HCT116 (cell line): ENCODE measurements at regions not wholly inside any gene's neighbourhood (a gene's known extent, or its start where the extent isn't known, plus 50 kb on each side); places are given as distances from the start of the nearest gene placed in this dataset.

Experiments
- ATAC-seq: fragments of 200-7000 bp; cut with Tn5 transposase; 2 replicates; pipeline ENCODE4 v1.9.1; 2020; ENCODE audit warnings: mild to moderate bottlenecking, moderate library complexity
- BruUV-seq: library from RNA; stranded (reverse); fragments of 400-500 nt; replicated peaks from 2 replicates; lab custom pipeline; 2021; lab: Mats Ljungman, UMichigan
- CTCF ChIA-PET: fragments of 300-600 bp; sonication (Branson Sonifier 250); formaldehyde crosslinking; loops from one replicate; lab custom pipeline; 2021; ENCODE audit warnings: antibody characterized with exemption; lab: Charles Lee
- POLR2A ChIA-PET: fragments of 300-600, 350-600 bp; sonication (Branson Sonifier 250); formaldehyde crosslinking; loops from one replicate; lab custom pipeline; 2021; ENCODE audit warnings: antibody characterized with exemption; lab: Charles Lee
- RAD21 ChIA-PET, 2 experiments: fragments of 300-600 bp; sonication (Branson Sonifier 250); formaldehyde crosslinking; loops; one replicate each; lab custom pipeline; 2023; ENCODE audit warnings: low total read pairs in 2 of 2; ENCODE audit not compliant: uncharacterized antibody in 2 of 2, unreplicated experiment in 2 of 2, low non-redundant PET in 1 of 2; lab: Charles Lee
- DNase-seq: peaks from one replicate; pipeline ENCODE4 v3.0.0-alpha.2; 2010; ENCODE audit warnings: low read depth, low spot score
- H2AFZ ChIP-seq: fragments of 200-600 bp; shearing (Covaris generic), sonication (generic); 2 replicates; pipeline ENCODE4 v1.6.1; 2017; ENCODE audit warnings: low read depth, mixed run types, mixed read lengths, antibody characterized with exemption, low read length; ENCODE audit not compliant: poor library complexity, severe bottlenecking
- H3K27ac ChIP-seq: 2 replicates; pipeline ENCODE4 v1.5.1; 2012; ENCODE audit warnings: low read depth, low read length
- H3K27me3 ChIP-seq: fragments of 200-600 bp; sonication (generic); 2 replicates; pipeline ENCODE4 v1.6.1; 2016; ENCODE audit warnings: mixed run types, low read length, mixed read lengths; ENCODE audit not compliant: insufficient read depth
- H3K36me3 ChIP-seq, 2 experiments: fragments of 200-500 bp in 1 of 2; fragments of 200-600 bp in 1 of 2; sonication (Bioruptor generic) in 1 of 2; sonication (generic) in 1 of 2; 2 replicates each; pipeline versions ENCODE4 v1.5.1 to v1.6.1; 2014 to 2016; ENCODE audit warnings: low read length in 2 of 2, inconsistent platforms in 1 of 2, mixed read lengths in 1 of 2, mixed run types in 1 of 2; ENCODE audit not compliant: insufficient read depth in 2 of 2, control insufficient read depth in 1 of 2
- H3K4me1 ChIP-seq, 2 experiments: fragments of 200-600 bp in 1 of 2; sonication (generic) in 1 of 2; 2 replicates each; pipeline versions ENCODE4 v1.5.1 to v1.6.1; 2012 to 2017; ENCODE audit warnings: low read length in 2 of 2, inconsistent platforms in 1 of 2, mild to moderate bottlenecking in 1 of 2, mixed read lengths in 1 of 2, mixed run types in 1 of 2, moderate library complexity in 1 of 2; ENCODE audit not compliant: insufficient read depth in 2 of 2, control insufficient read depth in 1 of 2
- H3K4me2 ChIP-seq: fragments of 200-600 bp; sonication (generic); 2 replicates; pipeline ENCODE4 v1.6.1; 2017; ENCODE audit warnings: mixed run types, low read length, mixed read lengths
- H3K4me3 ChIP-seq, 2 experiments: fragments of 200-600 bp in 1 of 2; sonication (generic) in 1 of 2; replicated peaks in 1 of 2; 2 replicates each; pipeline ENCODE4 v1.5.1; 2011 to 2016; ENCODE audit warnings: low read length in 2 of 2, control low read depth in 1 of 2, low read depth in 1 of 2, mild to moderate bottlenecking in 1 of 2, mixed read lengths in 1 of 2, mixed run types in 1 of 2
- H3K79me2 ChIP-seq: fragments of 200-600 bp; sonication (generic); 2 replicates; pipeline ENCODE4 v1.6.1; 2017; ENCODE audit warnings: mild to moderate bottlenecking, mixed run types, low read length, moderate library complexity, mixed read lengths; ENCODE audit not compliant: insufficient read depth
- H3K9ac ChIP-seq: fragments of 200-600 bp; sonication (generic); 2 replicates; pipeline ENCODE4 v1.6.1; 2016; ENCODE audit warnings: low read length, mixed read lengths
- H3K9me2 ChIP-seq: fragments of 200-600 bp; sonication (generic), shearing (Covaris generic); 2 replicates; pipeline ENCODE4 v1.6.1; 2017; ENCODE audit warnings: mixed run types, mild to moderate bottlenecking, moderate library complexity; ENCODE audit not compliant: insufficient read depth
- H3K9me3 ChIP-seq, 2 experiments: fragments of 200-500 bp in 1 of 2; fragments of 200-600 bp in 1 of 2; sonication (Bioruptor generic) in 1 of 2; sonication (generic) in 1 of 2; 2 replicates each; pipeline ENCODE4 v1.6.1; 2014 to 2017; ENCODE audit warnings: low read length in 2 of 2, mixed read lengths in 2 of 2, inconsistent platforms in 1 of 2, low read depth in 1 of 2, mild to moderate bottlenecking in 1 of 2, mixed run types in 1 of 2, moderate library complexity in 1 of 2; ENCODE audit not compliant: control insufficient read depth in 1 of 2, insufficient read depth in 1 of 2
- H4K20me1 ChIP-seq: fragments of 200-600 bp; sonication (generic), shearing (Covaris generic); 2 replicates; pipeline ENCODE4 v1.6.1; 2017; ENCODE audit warnings: mixed run types, mild to moderate bottlenecking, moderate library complexity; ENCODE audit not compliant: insufficient read depth
- ATF3 ChIP-seq: IDR thresholded peaks from 2 replicates; pipeline ENCODE4 v1.6.1; 2012
- CBX3 ChIP-seq: IDR thresholded peaks from 2 replicates; pipeline ENCODE4 v1.6.1; 2012; ENCODE audit warnings: low read depth
- CEBPB ChIP-seq: IDR thresholded peaks from 2 replicates; pipeline ENCODE4 v1.6.1; 2012; ENCODE audit warnings: low read depth
- CTCF ChIP-seq, 3 experiments: fragments of 200-600 bp in 1 of 3; sonication (generic) in 1 of 3; IDR thresholded peaks in 2 of 3; conservative IDR thresholded peaks in 1 of 3; 2 replicates each; pipeline ENCODE4 v1.5.1; 2012 to 2017; ENCODE audit warnings: low read depth in 2 of 3, low read length in 2 of 3, antibody characterized with exemption in 1 of 3, borderline replicate concordance in 1 of 3, control low read depth in 1 of 3, mild to moderate bottlenecking in 1 of 3, mixed read lengths in 1 of 3, mixed run types in 1 of 3, moderate library complexity in 1 of 3; ENCODE audit not compliant: insufficient read depth in 1 of 3
- EGR1 ChIP-seq: IDR thresholded peaks from 2 replicates; pipeline ENCODE4 v1.6.1; 2012; ENCODE audit warnings: low read depth
- ELF1 ChIP-seq: IDR thresholded peaks from 2 replicates; pipeline ENCODE4 v1.6.1; 2012; ENCODE audit warnings: low read depth, borderline replicate concordance
- EZH2phosphoT487 ChIP-seq: fragments of 200-600 bp; IDR thresholded peaks from 2 replicates; pipeline ENCODE4 v1.6.1; 2018; ENCODE audit warnings: antibody characterized with exemption, borderline replicate concordance
- FOSL1 ChIP-seq: IDR thresholded peaks from 2 replicates; pipeline ENCODE4 v1.6.1; 2012; ENCODE audit warnings: low read depth
- MAX ChIP-seq: IDR thresholded peaks from 2 replicates; pipeline ENCODE4 v1.6.1; 2012
- POLR2A ChIP-seq: IDR thresholded peaks from 2 replicates; pipeline ENCODE4 v1.7.0; 2011; ENCODE audit warnings: borderline replicate concordance; ENCODE audit not compliant: insufficient read depth, insufficient read length; ENCODE audit errors: extremely low read depth
- POLR2AphosphoS5 ChIP-seq: IDR thresholded peaks from 2 replicates; pipeline ENCODE4 v1.6.1; 2011; ENCODE audit warnings: mild to moderate bottlenecking, low read depth, low read length, moderate library complexity
- RAD21 ChIP-seq: IDR thresholded peaks from 2 replicates; pipeline ENCODE4 v1.6.1; 2012; ENCODE audit warnings: low read depth, mild to moderate bottlenecking
- SIN3A ChIP-seq: IDR thresholded peaks from 2 replicates; pipeline ENCODE4 v1.6.1; 2012; ENCODE audit warnings: low read depth
- SRF ChIP-seq: IDR thresholded peaks from 2 replicates; pipeline ENCODE4 v1.6.1; 2012; ENCODE audit warnings: low read depth
- TCF7L2 ChIP-seq: IDR thresholded peaks from 2 replicates; pipeline ENCODE4 v1.7.0; 2011; ENCODE audit warnings: borderline replicate concordance, inconsistent platforms; ENCODE audit not compliant: insufficient read depth, insufficient read length; ENCODE audit errors: extremely low read depth
- YY1 ChIP-seq: IDR thresholded peaks from 2 replicates; pipeline ENCODE4 v1.6.1; 2011; ENCODE audit warnings: low read length, low read depth, moderate library complexity, mild to moderate bottlenecking; ENCODE audit not compliant: insufficient replicate concordance; ENCODE audit errors: extremely low read depth
- ZFX ChIP-seq: fragments of 450-650 bp; IDR thresholded peaks from 2 replicates; pipeline ENCODE4 v1.6.1; 2017
- ZNF274 ChIP-seq: fragments of 200-500 bp; sonication (Bioruptor generic); IDR thresholded peaks from 2 replicates; pipeline ENCODE4 v1.6.1; 2014; ENCODE audit warnings: mild to moderate bottlenecking, low read depth, low read length, inconsistent platforms
- intact Hi-C: fragments of 100-400 bp; cut with micrococcal nuclease; formaldehyde crosslinking; loops from 2 replicates; pipeline ENCODE4 v1.10.0; 2022
- TF ChIP-seq, protein P1 (sequence below): IDR thresholded peaks from 2 replicates; pipeline ENCODE4 v1.6.1; 2011; ENCODE audit warnings: mild to moderate bottlenecking, low read length, moderate library complexity; ENCODE audit not compliant: insufficient replicate concordance; ENCODE audit errors: extremely low read depth
- TF ChIP-seq, protein P2 (sequence below): IDR thresholded peaks from 2 replicates; pipeline ENCODE4 v1.6.1; 2012; ENCODE audit warnings: low read depth

GRCh38 chr11:127653076-127653475, 652.5 kb upstream of the KIRREL3 start:
- Histone ChIP-seq H2AFZ (no peak overlapping the region), H3K9ac (no peak overlapping the region), H4K20me1 (no peaks in the 10 kb centered on the region), H3K36me3 (no peaks in the 10 kb centered on the region), H3K9me3 (peaks cover 3 to 28% of the 10 kb centered on the region in 2 experiments; a peak in 2 of 4 replicates), H3K79me2 (no peaks in the 10 kb centered on the region), H3K9me2 (no peaks in the 10 kb centered on the region), H3K4me3 (no peak overlapping the region), H3K27me3 (no peaks in the 10 kb centered on the region), H3K4me1 (no peaks in the 10 kb centered on the region), H3K27ac (no peak overlapping the region), H3K4me2 (no peak overlapping the region)
- ChIA-PET RAD21 (no interaction called here), CTCF (no interaction called here), POLR2A (no interaction called here)
- DNase-seq (no peak), ATAC-seq (no peak)
- intact Hi-C loops = no loop called here
- BruUV-seq = no TSS peak
- no peak for TF ChIP-seq MAX
- no peak for TF ChIP-seq ZFX
- no peak for TF ChIP-seq ZNF274
- TF ChIP-seq CBX3 = no peak
- TF ChIP-seq YY1 = no peak
- TF ChIP-seq RAD21 = no peak
- TF ChIP-seq POLR2AphosphoS5 = no peak
- no peak for TF ChIP-seq ATF3
- TF ChIP-seq CTCF (IDR thresholded peaks at IDR 0.05 in 2 of 3, conservative IDR thresholded peaks at IDR 0.05 in 1 of 3; ENCODE audit: borderline replicate concordance in 1 of 3, insufficient read depth in 1 of 3, low read depth in 2 of 3, low read length in 2 of 3) = no peak
- TF ChIP-seq SIN3A = no peak
- TF ChIP-seq TCF7L2 = no peak
- TF ChIP-seq EGR1 = no peak
- no peak for TF ChIP-seq CEBPB
- TF ChIP-seq, protein P1, sequence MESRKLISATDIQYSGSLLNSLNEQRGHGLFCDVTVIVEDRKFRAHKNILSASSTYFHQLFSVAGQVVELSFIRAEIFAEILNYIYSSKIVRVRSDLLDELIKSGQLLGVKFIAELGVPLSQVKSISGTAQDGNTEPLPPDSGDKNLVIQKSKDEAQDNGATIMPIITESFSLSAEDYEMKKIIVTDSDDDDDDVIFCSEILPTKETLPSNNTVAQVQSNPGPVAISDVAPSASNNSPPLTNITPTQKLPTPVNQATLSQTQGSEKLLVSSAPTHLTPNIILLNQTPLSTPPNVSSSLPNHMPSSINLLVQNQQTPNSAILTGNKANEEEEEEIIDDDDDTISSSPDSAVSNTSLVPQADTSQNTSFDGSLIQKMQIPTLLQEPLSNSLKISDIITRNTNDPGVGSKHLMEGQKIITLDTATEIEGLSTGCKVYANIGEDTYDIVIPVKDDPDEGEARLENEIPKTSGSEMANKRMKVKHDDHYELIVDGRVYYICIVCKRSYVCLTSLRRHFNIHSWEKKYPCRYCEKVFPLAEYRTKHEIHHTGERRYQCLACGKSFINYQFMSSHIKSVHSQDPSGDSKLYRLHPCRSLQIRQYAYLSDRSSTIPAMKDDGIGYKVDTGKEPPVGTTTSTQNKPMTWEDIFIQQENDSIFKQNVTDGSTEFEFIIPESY = no peak
- no peak for TF ChIP-seq FOSL1
- TF ChIP-seq SRF = no peak
- no peak for TF ChIP-seq ELF1
- TF ChIP-seq, protein P2, sequence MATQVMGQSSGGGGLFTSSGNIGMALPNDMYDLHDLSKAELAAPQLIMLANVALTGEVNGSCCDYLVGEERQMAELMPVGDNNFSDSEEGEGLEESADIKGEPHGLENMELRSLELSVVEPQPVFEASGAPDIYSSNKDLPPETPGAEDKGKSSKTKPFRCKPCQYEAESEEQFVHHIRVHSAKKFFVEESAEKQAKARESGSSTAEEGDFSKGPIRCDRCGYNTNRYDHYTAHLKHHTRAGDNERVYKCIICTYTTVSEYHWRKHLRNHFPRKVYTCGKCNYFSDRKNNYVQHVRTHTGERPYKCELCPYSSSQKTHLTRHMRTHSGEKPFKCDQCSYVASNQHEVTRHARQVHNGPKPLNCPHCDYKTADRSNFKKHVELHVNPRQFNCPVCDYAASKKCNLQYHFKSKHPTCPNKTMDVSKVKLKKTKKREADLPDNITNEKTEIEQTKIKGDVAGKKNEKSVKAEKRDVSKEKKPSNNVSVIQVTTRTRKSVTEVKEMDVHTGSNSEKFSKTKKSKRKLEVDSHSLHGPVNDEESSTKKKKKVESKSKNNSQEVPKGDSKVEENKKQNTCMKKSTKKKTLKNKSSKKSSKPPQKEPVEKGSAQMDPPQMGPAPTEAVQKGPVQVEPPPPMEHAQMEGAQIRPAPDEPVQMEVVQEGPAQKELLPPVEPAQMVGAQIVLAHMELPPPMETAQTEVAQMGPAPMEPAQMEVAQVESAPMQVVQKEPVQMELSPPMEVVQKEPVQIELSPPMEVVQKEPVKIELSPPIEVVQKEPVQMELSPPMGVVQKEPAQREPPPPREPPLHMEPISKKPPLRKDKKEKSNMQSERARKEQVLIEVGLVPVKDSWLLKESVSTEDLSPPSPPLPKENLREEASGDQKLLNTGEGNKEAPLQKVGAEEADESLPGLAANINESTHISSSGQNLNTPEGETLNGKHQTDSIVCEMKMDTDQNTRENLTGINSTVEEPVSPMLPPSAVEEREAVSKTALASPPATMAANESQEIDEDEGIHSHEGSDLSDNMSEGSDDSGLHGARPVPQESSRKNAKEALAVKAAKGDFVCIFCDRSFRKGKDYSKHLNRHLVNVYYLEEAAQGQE = no peak
- TF ChIP-seq EZH2phosphoT487 = no peak
- TF ChIP-seq POLR2A = no peak
